OCI-M1 (cell line): ENCODE measurements at regions not wholly inside any gene's neighbourhood (a gene's known extent, or its start where the extent isn't known, plus 50 kb on each side); places are given as distances from the start of the nearest gene placed in this dataset.

ENCODE experiments used
- DNase-seq: peaks from one replicate; lab custom pipeline; 2025; lab: John Stamatoyannopoulos, UW

DNA sequence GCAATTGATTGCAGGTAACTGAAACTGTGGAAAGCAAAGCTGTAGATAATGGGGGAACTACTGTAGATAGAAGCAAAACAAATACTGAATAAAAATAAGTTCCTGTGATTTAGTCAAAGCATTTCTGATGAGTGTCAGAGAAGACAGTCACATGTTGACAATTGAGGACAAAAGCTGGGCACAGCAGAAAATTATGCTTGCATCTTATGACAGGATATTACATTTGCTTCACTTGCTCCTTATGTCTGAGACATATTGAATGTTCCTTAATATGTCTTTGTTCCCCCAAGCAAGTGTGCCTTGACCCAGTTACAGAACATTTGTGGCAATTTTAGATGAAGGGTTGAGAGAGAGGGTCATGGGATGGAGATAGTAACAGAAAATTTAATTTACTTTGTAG lies 526.0 kb upstream of the B3GALT2 start:
- no peak for DNase-seq

DNA sequence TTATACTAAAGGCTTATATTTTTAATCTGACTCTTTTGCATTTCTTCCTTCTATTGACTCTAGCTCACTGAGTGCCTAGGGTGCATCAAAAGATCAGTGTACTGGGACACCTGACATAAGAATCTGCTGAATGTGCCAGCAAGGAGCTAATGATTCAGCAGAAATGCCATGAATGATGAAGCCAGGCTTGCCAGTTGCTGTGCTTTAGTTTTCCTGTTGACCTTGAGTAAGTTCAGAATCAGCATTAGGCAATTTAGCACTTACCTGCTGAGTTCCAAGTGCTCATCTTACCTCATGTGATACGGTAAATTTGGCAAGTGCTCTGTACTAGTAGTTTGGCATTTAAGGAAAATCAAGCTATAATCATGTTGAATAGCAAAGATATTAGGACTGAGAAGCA lies 523.2 kb upstream of the B3GALT2 start:
- DNase-seq: no peak

DNA sequence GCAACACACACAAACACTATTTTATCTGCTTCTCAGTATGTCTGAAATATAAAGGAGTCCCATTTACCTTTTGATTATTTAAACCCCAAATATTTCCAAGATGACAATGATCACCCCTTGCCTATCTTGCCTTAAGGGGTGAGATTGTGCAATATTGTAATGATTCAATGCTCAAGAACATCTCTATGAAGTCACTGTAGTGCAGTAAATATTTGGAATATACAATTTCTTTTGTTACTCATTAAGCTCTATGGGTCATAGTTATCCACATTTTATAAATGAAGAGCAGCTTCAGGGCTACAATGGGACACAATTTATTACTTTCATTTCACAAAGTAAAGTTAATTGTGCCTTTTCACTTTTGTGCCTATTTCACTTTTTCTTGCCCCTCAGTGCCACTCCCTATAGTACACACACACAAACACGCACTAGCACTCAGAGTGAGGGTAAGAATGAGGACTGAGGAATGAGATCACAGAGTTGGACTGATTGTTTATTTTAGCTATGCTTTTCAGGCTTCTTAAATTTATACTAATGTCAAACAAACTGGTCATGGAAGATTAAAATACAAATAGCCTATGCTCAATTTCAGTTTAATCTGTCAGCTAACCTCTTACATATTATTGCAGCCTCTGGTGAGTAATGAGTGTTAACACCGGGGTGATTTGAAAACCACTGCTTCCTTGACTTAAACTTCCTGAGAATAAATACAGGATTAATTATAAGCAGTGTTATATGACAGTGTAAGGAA lies 521.0 kb upstream of the B3GALT2 start:
- DNase-seq: no peak

DNA sequence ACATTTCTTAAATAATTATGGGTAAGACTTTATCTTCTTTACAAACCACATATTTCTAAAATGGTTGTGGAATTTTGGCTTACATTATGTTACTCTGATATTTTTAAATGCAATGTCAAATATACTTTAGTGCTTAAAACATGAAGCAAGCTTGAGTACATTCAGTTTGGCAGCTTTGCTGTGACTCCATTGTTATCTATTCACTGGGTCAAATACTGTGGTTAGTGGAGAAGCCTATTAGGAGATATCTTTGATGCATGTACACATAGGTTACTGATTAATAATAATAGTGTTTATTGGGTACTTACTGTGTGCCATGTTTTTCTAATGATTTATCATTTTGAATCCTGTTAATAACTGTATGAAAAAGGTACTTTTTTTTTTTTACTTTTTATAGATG lies 520.4 kb upstream of the B3GALT2 start:
- no peak for DNase-seq

DNA sequence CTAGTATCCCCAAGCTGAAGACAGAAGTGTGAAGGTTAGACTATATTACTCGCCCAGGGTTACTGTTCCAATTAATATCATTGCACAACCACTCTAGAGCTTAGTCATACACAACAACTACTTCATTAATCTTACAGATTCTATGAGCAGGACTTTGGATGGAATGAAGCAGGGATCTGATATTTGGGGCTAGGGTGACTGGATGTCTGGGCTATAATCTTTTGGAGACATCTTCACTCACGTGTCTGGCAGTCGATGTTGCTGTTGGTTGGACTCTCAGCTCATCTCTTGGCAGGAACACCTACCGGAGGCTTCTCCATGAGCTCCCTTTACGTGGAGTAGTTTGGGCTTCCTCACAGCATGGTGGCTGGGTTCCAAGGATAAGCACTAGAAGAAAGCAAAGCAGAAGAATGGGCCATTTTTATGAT lies 519.2 kb upstream of the B3GALT2 start:
- no peak for DNase-seq

DNA sequence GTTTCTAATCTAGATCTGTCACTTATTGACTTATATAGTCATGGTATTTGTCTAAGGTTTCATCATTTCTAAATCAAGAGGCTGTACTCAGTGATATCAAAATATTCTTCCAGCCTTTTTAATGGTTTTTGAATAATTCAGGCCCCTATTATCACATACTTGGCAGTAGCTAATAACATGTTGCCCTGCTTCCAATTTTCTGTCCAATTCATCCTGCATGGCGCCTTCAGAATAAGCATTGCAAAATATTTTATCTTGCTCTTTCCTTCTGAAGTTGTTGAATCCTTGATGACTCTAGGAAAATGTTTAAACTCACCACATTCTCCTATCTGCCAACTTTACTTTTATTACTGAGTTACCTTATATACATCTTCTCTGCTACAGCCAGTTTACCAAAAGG lies 517.2 kb upstream of the B3GALT2 start:
- no peak for DNase-seq

DNA sequence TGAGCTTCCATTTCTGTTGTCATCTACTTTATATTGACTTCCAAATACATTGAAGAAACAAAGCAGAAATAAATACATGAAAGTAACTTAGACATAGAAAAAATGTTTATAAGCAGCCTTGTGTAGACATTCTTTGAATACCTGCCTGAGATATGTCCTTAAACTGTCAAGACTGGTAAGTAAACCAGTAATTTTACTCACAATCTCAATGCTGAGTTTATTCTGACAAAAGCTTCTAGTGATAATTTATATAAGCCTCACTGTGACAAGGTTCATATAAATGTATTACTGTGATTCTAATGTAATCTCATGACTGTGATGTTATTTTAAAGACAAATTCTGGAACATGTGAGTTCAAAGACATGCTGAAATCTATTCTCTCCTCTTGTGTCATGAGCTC lies 516.7 kb upstream of the B3GALT2 start:
- DNase-seq: no peak

DNA sequence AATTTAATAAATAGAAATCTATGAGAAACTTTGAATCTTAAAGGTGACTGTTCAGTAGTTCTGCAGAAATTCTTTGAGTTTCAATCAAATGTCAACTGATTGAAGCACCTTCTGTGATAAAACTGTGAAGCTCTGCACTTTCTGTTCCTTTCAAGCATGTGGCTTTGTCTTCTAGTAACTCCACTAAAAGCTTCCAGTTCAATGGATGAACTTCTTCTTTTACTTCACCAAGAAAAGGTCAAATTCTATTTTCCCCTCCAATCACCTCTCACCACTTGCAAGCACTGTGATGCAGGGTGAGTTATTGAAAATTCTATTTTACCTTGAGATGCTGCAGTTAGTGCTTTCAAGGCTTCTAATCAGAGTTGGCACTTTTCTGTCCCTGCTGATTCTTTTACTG lies 515.3 kb upstream of the B3GALT2 start:
- no peak for DNase-seq

DNA sequence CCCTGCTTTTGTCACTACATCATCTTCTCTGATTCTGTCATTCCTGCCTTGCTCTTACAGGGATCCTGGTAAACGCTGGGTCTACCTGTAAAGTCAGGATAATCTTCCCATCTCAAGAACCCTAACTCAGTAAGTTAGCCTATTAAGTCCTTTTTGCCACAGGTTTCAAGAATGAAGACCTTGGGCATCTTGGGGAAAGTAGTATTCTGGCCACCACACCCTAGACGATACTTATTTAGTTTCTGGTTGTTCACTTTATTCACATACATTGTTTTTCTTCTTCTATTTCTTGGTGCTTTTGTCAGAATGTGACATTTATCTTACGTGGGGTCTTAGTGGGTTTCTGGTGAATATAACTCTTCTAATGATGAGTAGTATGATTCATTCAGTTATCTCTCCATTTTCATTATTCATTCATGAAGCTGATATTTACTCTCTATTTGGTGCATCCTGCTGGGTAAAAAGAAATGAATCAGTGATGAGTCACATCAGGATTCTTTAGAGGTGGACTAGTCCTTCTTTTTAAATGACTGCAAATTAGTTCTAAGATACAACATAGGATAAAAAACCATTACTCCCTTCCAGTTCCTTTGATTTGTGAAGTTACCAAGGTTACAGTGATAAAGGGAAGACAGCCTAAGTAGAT lies 514.4 kb upstream of the B3GALT2 start:
- no peak for DNase-seq

DNA sequence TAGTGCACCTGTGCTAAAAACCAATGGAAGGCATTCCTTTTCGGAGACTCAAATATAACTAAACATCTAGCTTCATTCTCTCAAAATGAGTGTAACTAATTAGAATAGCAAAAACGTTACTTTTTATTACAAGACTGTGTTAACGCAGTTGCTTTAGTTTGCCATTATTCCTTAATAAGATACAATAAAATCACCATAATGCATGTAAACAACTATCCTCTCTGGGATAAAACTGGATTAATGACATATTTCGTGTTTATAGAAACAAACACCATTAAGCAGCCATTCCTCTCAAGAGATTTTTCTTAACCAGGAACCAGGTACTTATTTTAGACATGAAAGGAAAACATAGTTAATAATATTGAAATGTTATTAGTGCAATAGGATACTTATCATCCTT lies 512.8 kb upstream of the B3GALT2 start:
- DNase-seq: no peak

DNA sequence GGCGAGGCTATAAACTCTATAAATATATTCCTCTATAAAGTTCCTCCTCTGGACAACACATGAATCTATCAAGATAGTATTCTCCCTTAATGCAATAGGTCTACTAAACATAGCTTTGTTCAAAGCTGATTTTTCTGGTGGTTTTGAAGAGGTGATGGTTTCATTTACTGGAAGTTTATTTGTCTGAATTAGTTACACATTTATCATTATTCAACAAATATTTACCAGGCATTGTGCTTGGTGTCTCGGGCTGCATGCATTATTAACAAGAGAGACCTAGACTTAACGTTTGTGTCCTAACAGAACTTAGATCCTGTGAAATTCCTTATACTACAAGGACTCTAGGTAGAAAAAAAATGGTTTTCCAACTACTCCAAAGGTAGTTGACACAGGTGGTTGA lies 511.4 kb upstream of the B3GALT2 start:
- no peak for DNase-seq

DNA sequence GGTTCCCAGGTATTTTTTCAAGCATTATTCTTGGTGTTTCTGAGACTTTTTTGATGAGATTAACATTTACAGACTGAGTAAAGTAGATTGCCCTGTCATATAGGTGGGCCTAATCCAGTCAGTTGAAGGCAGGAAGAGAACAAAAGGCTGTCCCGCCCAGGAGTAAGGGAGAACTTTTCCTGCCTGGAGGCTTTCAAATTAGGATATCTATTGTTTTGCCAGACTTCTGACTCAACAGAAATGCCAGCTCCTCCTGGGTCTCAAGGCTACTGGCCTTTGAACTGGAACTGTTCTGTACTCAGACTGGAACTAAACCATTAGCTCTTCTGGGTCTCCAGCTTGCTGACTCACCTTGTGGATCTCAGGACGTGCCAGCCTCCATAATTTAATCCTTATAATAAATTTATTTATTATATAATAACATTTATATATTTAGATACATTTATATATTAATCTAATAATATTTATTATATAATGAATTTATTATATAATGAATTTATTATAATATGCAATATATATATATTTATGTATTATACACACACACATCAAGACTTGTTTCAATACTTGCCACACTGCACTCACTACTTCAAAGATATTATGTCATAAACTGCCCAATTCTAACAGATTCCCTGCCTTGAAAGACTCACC lies 510.8 kb upstream of the B3GALT2 start:
- no peak for DNase-seq

DNA sequence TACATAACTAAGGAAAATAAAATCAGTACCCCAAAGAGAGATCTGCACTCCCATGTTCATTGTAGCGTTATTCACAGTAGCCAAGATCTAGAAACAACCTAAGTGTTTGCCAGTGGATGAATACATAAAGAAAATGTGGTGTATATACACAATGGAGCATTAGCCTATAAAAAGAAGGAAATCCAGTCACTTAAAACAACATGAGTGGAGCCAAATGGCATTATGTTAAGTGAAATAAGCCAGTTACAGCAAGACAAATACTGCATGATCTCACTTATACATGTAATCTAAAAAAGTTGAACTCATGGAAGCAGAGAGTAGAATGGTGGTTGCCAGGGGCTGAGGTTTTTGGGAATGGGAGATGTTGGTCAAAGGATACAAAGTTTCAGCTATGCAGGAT lies 508.3 kb upstream of the B3GALT2 start:
- DNase-seq: no peak

DNA sequence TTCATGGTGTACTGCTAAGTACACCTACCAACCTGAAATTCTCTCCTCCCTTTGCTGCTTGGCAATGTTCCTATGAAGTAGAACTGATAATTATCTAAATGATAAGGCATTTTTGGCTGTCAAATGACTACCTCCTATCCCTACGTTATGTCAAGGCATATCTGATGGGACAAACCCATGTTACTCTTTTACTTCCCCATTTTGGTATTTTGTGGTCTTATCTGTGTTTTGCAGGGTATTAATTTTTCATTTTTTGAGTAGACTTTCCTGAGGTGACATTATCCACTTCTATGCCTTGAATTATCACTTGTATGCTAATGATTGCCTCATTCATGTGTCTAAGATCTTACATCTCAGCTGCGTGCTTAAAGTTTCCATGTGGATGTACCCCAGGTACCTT lies 499.6 kb upstream of the B3GALT2 start:
- peak; percentile 94 for DNase-seq

DNA sequence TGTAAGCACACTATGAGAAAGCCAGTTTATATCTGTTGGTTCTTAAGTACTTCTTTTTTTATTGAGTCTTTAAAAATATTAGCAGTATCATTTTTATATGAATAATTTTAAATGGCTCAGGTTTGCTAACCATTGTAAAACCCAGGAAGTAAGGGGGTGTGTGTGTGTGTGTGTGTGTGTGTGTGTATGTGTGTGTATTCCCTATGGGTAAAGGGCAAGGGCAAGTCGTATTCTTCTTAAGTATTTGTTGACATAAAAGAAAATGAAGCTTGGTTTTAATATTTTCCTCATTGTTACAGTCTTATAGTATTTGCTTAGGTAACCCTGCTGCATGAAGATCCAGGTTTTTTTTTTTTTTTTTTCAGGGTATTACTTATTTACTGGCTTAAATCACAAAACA lies 495.0 kb upstream of the B3GALT2 start:
- DNase-seq: no peak

DNA sequence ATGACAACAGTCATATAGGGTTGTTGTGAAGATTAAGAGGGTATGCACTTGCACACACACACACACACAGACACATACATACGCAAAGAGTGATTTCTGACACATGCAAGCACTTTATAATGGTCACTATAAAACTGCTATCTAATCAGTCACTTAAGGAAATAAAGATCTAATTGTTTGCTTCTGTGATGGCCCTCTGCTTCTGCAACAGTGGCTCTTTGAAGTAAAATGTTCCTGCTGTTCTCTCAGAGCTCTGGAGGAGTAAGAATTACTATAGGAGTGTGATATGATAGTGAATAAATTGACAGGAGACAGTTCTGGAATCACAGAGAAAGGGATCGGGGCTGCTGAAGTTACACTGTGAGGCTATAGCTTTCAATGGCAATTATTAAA lies 494.5 kb upstream of the B3GALT2 start:
- DNase-seq: no peak

DNA sequence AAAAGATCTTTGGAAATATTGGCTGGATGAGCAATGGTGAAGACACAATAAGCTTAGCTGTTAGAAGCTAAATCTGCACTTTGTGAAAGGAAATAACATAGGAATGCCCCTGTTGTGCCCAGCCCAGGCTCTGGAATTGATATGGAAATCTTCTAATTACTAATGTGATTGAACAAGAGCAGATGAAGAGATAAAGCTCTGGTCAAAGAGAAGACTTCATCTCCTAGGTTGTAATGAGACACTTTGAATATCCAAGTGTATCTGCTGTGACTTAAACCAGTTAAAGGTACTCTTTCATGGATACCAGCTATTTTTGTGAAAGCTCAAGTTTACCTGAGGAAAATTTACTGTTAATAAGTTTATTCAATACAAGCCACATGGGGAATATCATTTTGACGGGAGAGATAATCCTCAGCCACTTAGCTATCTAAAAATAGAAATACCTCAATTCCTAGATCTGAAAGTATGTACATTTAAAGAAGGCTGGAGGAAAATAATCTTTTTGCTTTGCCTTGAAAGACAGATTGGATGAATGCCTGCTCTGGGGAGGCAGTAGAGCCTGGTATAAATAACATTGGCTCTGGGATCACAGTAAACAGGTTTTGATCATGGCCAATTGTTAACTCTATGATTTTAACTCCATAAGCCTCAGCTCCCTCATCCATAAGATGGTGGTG lies 494.0 kb upstream of the B3GALT2 start:
- DNase-seq: no peak

DNA sequence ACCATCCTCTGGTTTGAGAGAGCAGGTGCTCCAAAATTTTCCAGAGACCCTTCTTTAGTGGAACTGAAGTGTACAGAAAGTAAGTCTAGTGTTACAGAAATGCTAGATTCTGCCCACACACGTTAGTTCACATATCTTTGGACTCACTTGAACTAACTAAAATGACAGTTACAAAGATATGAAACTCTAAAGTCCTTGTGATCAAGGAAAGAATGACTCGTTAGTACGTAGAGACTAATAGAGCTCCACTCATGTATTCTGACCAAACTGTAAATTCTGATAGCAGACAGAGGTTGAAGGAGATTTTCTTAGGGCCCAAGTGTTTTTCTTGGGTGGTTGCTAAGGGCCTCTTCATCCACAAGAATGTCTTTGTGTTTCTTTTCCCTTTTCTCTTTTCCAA lies 491.5 kb upstream of the B3GALT2 start:
- DNase-seq: peak; percentile 36

DNA sequence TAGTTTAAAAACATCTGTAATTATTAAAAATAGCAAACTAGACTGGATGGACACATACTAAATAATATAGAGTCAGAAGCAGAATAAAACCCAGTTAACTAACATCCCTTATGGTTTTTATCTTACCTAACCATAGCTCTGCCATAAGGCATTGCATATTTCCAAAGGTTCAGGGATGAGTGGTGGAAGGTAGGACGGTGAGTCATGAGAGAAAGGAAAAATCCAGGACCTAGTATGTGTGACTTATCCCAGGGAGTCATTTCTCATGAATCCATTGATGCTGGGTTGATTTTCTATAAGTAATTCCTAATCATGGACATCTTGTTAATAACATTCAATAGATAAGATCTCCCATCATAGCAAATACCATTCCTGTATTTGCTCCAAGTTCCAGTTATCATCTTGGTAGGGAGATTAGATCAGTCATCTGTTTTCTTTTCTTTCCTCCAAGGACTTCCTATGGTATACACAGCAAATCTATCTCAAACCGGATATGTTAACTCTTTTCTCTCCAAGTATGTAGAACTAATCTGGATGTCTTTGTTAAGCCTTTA lies 490.7 kb upstream of the B3GALT2 start:
- no peak for DNase-seq

DNA sequence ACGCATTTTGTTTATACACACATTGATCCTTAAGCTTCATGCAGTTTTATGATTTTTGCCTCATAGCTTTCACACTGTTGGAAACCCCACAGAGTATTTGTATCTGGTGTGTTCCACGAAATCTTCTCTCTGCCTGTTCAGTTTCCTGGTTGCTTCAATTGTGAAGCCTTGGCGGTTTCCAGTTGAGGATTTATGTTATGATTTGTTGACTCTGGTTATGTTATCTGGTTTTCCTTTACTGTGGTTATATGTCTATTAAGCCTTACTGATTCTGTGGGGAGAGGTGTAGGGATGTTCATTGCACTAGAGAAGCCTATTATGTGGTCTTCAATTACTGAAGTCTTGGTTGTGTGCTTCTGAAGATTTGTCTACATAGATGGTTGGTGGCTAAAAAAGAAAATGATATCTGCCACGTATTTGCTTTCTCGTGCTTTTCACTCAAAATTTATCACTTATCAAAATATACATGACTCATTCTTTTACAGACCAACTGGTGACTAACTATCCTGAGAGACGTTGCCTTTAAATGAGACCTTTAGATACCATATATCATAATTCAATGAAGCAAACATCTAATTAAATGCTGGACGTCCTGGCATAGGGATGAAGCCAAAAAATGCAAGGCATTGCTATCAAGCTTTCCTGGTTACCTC lies 488.0 kb upstream of the B3GALT2 start:
- peak; percentile 75 for DNase-seq

DNA sequence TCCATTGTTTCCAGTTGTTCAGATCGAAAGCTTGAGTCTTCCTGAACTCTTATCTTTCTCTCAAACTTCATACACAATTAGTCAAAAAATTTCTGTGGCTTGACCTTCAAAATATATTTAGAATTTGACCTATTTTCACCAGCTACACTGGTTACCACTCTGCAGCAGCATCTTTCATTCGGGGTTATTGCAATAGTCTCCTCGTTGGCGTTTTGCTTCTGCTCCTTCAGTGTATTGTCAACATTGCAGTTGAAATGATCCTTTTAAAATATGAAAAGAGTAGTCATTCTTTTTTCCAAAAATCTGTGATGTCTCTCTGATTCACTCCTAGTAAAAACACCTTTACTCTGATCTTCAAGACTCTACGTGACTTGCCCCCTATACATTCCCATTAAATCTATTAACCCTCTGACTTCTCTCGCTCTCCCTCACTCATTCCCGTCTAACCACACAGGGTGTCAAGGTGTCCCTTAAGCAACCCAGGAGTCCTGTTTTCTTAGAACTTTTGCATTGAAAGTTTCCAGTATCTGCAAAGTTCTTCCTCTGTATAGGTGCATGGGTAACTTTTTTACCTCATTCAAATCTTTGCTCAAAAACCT lies 480.2 kb upstream of the B3GALT2 start:
- DNase-seq: no peak

DNA sequence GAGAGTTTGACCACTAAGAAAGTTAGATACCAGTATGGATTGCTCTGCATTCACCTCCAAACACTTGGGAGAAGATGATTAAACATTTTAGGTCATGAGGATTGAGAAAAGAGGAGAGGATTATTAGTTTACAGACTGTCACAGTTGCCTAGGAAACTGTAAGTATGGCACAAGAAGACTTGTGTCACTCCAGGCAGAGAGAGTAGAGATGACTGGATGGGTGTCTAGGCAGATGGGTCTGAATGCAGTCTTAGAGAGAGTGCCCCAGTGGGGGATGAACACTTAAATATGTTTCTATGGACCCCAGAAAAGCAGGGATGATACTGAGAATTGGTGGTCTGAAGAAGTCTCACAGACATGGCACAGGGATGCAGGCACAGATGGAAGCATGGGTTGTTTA lies 477.6 kb upstream of the B3GALT2 start:
- no peak for DNase-seq
